Caco-2 (cell line): ENCODE measurements at regions not wholly inside any gene's neighbourhood (a gene's known extent, or its start where the extent isn't known, plus 50 kb on each side); places are given as distances from the start of the nearest gene placed in this dataset.

Source experiments
- BruUV-seq: library from RNA; stranded (reverse); fragments of 400-500 nt; replicated peaks from 2 replicates; lab custom pipeline; 2021; lab: Mats Ljungman, UMichigan
- CTCF ChIA-PET: fragments of 300-600 bp; sonication (Branson Sonifier 250); formaldehyde crosslinking; loops from one replicate; lab custom pipeline; 2022; ENCODE audit warnings: antibody characterized with exemption; lab: Charles Lee
- POLR2A ChIA-PET: fragments of 300-600 bp; sonication (Branson Sonifier 250); formaldehyde crosslinking; loops from one replicate; lab custom pipeline; 2022; ENCODE audit warnings: antibody characterized with exemption; lab: Charles Lee
- DNase-seq, 2 experiments: peaks; one replicate each; pipeline versions ENCODE4 v3.0.0 to v3.0.0-alpha.2; 2020 to 2022
- H3K27me3 ChIP-seq: replicated peaks from 2 replicates; pipeline ENCODE4 v1.6.0; 2011; ENCODE audit warnings: low read length; ENCODE audit not compliant: control insufficient read depth, insufficient read depth
- H3K36me3 ChIP-seq: 2 replicates; pipeline ENCODE4 v1.5.1; 2011; ENCODE audit warnings: low read length; ENCODE audit not compliant: control insufficient read depth, insufficient read depth
- H3K4me1 ChIP-seq: fragments of 250-450 bp; sonication (Bioruptor Pico); 2 replicates; pipeline ENCODE4 v1.5.1; 2020; ENCODE audit warnings: mild to moderate bottlenecking
- H3K4me3 ChIP-seq: 2 replicates; pipeline ENCODE4 v1.5.1; 2011; ENCODE audit warnings: low read depth, mild to moderate bottlenecking, control low read depth, low read length
- H3K9me3 ChIP-seq: fragments of 250-450 bp; sonication (Bioruptor Pico); 2 replicates; pipeline ENCODE4 v1.5.1; 2020; ENCODE audit warnings: mild to moderate bottlenecking, moderate library complexity
- H3K27ac Mint-ChIP-seq: one replicate; pipeline ENCODE4 v1.8.0; 2022; ENCODE audit warnings: mixed read lengths; ENCODE audit not compliant: unreplicated experiment
- H3K27me3 Mint-ChIP-seq: one replicate; pipeline ENCODE4 v1.8.0; 2022; ENCODE audit warnings: mixed read lengths; ENCODE audit not compliant: insufficient read depth, unreplicated experiment
- H3K36me3 Mint-ChIP-seq: one replicate; pipeline ENCODE4 v1.8.0; 2022; ENCODE audit warnings: mild to moderate bottlenecking, mixed read lengths; ENCODE audit not compliant: insufficient read depth, unreplicated experiment
- H3K4me1 Mint-ChIP-seq: one replicate; pipeline ENCODE4 v1.8.0; 2022; ENCODE audit warnings: low read depth, mixed read lengths; ENCODE audit not compliant: unreplicated experiment
- H3K4me3 Mint-ChIP-seq: one replicate; pipeline ENCODE4 v1.8.0; 2022; ENCODE audit warnings: mild to moderate bottlenecking, moderate library complexity, mixed read lengths; ENCODE audit not compliant: unreplicated experiment
- H3K9me3 Mint-ChIP-seq: one replicate; pipeline ENCODE4 v1.8.0; 2022; ENCODE audit warnings: mixed read lengths; ENCODE audit not compliant: unreplicated experiment
- CTCF ChIP-seq, 2 experiments: fragments of 200-600 bp in 1 of 2; IDR thresholded peaks; 1 replicate in 1 of 2; 2 replicates in 1 of 2; pipeline versions ENCODE4 v1.5.1 to v1.8.0; 2011 to 2022; ENCODE audit warnings: antibody characterized with exemption in 1 of 2, control low read depth in 1 of 2, inconsistent platforms in 1 of 2, low read depth in 1 of 2, low read length in 1 of 2, mild to moderate bottlenecking in 1 of 2, moderate library complexity in 1 of 2; ENCODE audit not compliant: insufficient read depth in 1 of 2, severe bottlenecking in 1 of 2, unreplicated experiment in 1 of 2
- intact Hi-C: fragments of 100-400 bp; cut with micrococcal nuclease; formaldehyde crosslinking; loops from one replicate; pipeline ENCODE4 v1.10.0; 2022; ENCODE audit not compliant: unreplicated experiment

DNA sequence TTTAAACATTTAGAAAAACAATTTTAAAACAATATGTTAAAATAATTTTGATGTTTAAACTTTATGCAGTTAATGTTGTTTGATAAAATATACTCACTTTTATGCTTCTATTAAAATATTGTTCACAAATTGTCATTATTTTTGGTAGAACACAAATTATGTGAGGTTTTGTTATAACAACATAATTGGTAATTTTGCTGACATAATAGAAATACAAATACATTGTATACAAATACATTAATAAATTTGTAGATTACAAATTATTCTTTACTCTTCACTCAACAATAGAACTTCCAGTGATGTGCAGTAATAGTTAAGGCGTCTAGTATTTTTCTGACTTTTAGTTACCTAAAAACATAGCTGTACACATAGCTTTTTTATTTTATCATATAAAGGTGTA, 1472.4 kb upstream of the ADGRL3 start:
- no peak for DNase-seq
- H3K4me3 Mint-ChIP-seq, result no peak overlapping the region
- H3K36me3 Mint-ChIP-seq, result no peaks in the 10 kb centered on the region
- H3K4me1 Mint-ChIP-seq, result no peaks in the 10 kb centered on the region
- H3K9me3 Mint-ChIP-seq, result no peaks in the 10 kb centered on the region
- Histone ChIP-seq H3K36me3 (no peaks in the 10 kb centered on the region), H3K27me3 (no peaks in the 10 kb centered on the region), H3K9me3 (no peaks in the 10 kb centered on the region), H3K4me3 (no peak overlapping the region), H3K4me1 (no peaks in the 10 kb centered on the region)
- POLR2A ChIA-PET, result no interaction called here
- intact Hi-C loops, result no loop called here
- BruUV-seq, result no TSS peak
- CTCF ChIA-PET, result no interaction called here
- H3K27me3 Mint-ChIP-seq, result no peaks in the 10 kb centered on the region
- H3K27ac Mint-ChIP-seq, result no peak overlapping the region
- no peak for TF ChIP-seq CTCF (IDR thresholded peaks at IDR 0.05; ENCODE audit: insufficient read depth in 1 of 2, low read depth in 1 of 2, low read length in 1 of 2, severe bottlenecking in 1 of 2, unreplicated experiment in 1 of 2)

- Histone ChIP-seq H3K4me1 (no peaks in the 10 kb centered on the region), H3K36me3 (no peaks in the 10 kb centered on the region), H3K9me3 (no peaks in the 10 kb centered on the region), H3K4me3 (no peak overlapping the region), H3K27me3 (no peaks in the 10 kb centered on the region)
- Mint-ChIP-seq H3K9me3 (no peaks in the 10 kb centered on the region), H3K27ac (no peak overlapping the region), H3K27me3 (no peaks in the 10 kb centered on the region), H3K4me1 (no peaks in the 10 kb centered on the region), H3K4me3 (no peak overlapping the region), H3K36me3 (no peaks in the 10 kb centered on the region)
- ChIA-PET CTCF (no interaction called here), POLR2A (no interaction called here)
- TF ChIP-seq CTCF (IDR thresholded peaks at IDR 0.05; ENCODE audit: insufficient read depth in 1 of 2, low read depth in 1 of 2, low read length in 1 of 2, severe bottlenecking in 1 of 2, unreplicated experiment in 1 of 2), result no peak
- BruUV-seq, result no TSS peak
- intact Hi-C loops, result no loop called here
- DNase-seq, result no peak
These were observed 1471.6 kb upstream of the ADGRL3 start for GRCh38 chr4:59728496-59728895.

GRCh38 chr4:59729321-59729720, 1470.8 kb upstream of the ADGRL3 start:
- H3K36me3 Mint-ChIP-seq, result no peaks in the 10 kb centered on the region
- CTCF ChIA-PET, result no interaction called here

More at GRCh38 chr4:59729321-59729720, 1470.8 kb upstream of the ADGRL3 start:
- BruUV-seq, result no TSS peak
- no peaks in the 10 kb centered on the region for H3K36me3 ChIP-seq
- TF ChIP-seq CTCF (IDR thresholded peaks at IDR 0.05; ENCODE audit: insufficient read depth in 1 of 2, low read depth in 1 of 2, low read length in 1 of 2, severe bottlenecking in 1 of 2, unreplicated experiment in 1 of 2), result no peak
- Mint-ChIP-seq H3K4me3 (no peak overlapping the region), H3K9me3 (no peaks in the 10 kb centered on the region), H3K4me1 (no peaks in the 10 kb centered on the region), H3K27me3 (no peaks in the 10 kb centered on the region), H3K27ac (no peak overlapping the region)
- H3K27me3 ChIP-seq, result no peaks in the 10 kb centered on the region
- no peaks in the 10 kb centered on the region for H3K9me3 ChIP-seq
- DNase-seq, result no peak
- no peak overlapping the region for H3K4me3 ChIP-seq
- H3K4me1 ChIP-seq, result no peaks in the 10 kb centered on the region
- POLR2A ChIA-PET, result no interaction called here
- intact Hi-C loops, result no loop called here
